Stomach (tissue), 4 donors: ENCODE measurements at regions not wholly inside any gene's neighbourhood (a gene's known extent, or its start where the extent isn't known, plus 50 kb on each side); places are given as distances from the start of the nearest gene placed in this dataset.

Experiments
- EP300 ChIP-seq: sonication (generic); formaldehyde crosslinking; IDR thresholded peaks from one replicate; pipeline ENCODE4 v1.6.1; 2017; ENCODE audit warnings: antibody characterized with exemption
- POLR2A ChIP-seq, 4 donors: fragments of 450-650 bp; IDR thresholded peaks; one replicate each; pipeline ENCODE4 v1.6.1; 2016; ENCODE audit warnings: antibody characterized with exemption in 4 of 4, control low read depth in 2 of 4, mild to moderate bottlenecking in 1 of 4, moderate library complexity in 1 of 4
- POLR2AphosphoS5 ChIP-seq, 3 donors: sonication (generic); formaldehyde crosslinking; IDR thresholded peaks; one replicate each; pipeline ENCODE4 v1.6.1; 2016; ENCODE audit warnings: antibody characterized with exemption in 3 of 3
- TF ChIP-seq, protein P1 (sequence below), 7 experiments: fragments of 450-650 bp in 4 of 7; fragments of 200-600 bp in 3 of 7; sonication (generic) in 3 of 7; IDR thresholded peaks; one replicate each; pipeline ENCODE4 v1.5.1; 2016 to 2019; ENCODE audit warnings: antibody characterized with exemption in 7 of 7, control low read depth in 2 of 7, mild to moderate bottlenecking in 1 of 7

DNA sequence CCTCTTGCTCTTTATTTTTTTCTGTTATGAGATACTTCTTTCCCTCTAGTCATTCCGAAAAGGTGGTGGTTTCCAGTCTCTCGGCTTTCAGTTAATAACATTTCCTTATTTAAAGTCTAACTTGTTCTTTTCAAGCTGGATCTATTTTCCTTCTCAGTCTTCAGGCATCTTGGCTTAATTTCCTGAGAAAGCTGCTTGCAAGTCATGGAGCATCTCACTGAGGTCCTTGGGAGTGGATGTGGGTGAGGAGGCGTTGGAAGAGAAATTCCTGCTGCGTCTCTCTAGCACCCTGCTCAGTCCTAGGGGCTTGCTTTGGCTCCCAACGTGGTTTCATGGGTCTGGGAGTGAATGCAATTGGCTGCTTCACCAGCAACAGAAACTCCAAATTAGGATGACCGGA, 210.2 kb upstream of the MKI67 start:
- TF ChIP-seq, protein P1, sequence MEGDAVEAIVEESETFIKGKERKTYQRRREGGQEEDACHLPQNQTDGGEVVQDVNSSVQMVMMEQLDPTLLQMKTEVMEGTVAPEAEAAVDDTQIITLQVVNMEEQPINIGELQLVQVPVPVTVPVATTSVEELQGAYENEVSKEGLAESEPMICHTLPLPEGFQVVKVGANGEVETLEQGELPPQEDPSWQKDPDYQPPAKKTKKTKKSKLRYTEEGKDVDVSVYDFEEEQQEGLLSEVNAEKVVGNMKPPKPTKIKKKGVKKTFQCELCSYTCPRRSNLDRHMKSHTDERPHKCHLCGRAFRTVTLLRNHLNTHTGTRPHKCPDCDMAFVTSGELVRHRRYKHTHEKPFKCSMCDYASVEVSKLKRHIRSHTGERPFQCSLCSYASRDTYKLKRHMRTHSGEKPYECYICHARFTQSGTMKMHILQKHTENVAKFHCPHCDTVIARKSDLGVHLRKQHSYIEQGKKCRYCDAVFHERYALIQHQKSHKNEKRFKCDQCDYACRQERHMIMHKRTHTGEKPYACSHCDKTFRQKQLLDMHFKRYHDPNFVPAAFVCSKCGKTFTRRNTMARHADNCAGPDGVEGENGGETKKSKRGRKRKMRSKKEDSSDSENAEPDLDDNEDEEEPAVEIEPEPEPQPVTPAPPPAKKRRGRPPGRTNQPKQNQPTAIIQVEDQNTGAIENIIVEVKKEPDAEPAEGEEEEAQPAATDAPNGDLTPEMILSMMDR (IDR thresholded peaks at IDR 0.05): no peak
- TF ChIP-seq POLR2AphosphoS5 (IDR thresholded peaks at IDR 0.05) (no peak), EP300 (no peak), POLR2A (IDR thresholded peaks at IDR 0.05) (no peak)
